GM19328 (cell line): ENCODE measurements at regions not wholly inside any gene's neighbourhood (a gene's known extent, or its start where the extent isn't known, plus 50 kb on each side); places are given as distances from the start of the nearest gene placed in this dataset.
"Not testable (repeated sequence)": the region's sequence is repeated elsewhere in the genome, so short reads cannot be mapped to it uniquely, and the experiment has no call there.

ENCODE experiments used
- ATAC-seq: cut with Tn5 transposase; IDR thresholded peaks from one replicate; pipeline ENCODE4 v1.9.1; 2021; ENCODE audit warnings: mild to moderate bottlenecking, moderate library complexity; ENCODE audit not compliant: unreplicated experiment

- not testable (repeated sequence) for ATAC-seq
Observed at GRCh38 chr16:29578898-29579297, 72.7 kb upstream of the NPIPB12 start.

GRCh38 chr16:29581764-29582163 is 75.6 kb upstream of the NPIPB12 start:
- not testable (repeated sequence) for ATAC-seq

DNA sequence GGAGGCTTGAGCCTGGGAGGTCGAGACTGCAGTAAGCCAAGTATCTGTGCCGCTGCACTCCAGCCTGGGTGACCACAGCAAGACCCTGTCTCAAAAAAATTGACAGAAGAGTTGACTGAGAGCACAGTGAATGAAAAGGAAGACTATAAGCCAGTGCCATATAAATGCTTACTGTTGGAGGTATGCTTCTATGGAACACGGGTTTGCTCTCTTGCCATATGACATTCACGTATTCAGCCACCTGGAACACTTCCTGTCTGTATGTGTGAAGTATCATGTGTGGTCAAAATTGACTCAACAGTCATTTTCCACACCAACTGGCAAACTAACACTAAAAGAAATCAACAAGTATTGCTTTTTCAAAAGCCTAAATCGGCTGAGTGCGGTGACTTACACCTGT is 71.1 kb upstream of the SPN start:
- ATAC-seq, result not testable (repeated sequence)

- ATAC-seq, result peak; percentile 42
Observed at GRCh38 chr16:29594269-29594925, 68.7 kb upstream of the SPN start.

GRCh38 chr16:29594926-29595838 is 67.9 kb upstream of the SPN start:
- peak; percentile 62 for ATAC-seq

DNA sequence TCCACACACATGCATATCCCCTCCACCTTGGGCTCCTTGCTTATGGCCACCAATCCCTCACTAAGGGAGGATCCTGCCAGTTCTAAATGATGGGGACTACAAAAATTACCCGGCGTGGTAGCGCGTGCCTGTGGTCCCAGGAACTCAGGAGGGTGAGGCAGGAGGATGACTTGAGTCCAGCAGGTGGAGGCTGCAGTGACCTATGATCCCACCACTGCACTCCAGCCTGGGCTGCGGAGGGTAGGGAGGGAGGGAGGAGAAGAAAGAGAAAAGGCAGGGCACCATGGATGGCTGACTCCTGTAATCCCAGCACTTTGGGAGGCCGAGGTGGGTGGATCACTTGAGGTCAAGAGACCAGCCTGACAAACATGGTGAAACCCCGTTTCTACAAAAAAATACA is 66.0 kb upstream of the SPN start:
- ATAC-seq, result not testable (repeated sequence)

- ATAC-seq, result peak; percentile 40
Observed at GRCh38 chr16:29600111-29601000, 62.7 kb upstream of the SPN start.

- not testable (repeated sequence) for ATAC-seq
Observed at GRCh38 chr16:29602247-29602625, 60.8 kb upstream of the SPN start.

DNA sequence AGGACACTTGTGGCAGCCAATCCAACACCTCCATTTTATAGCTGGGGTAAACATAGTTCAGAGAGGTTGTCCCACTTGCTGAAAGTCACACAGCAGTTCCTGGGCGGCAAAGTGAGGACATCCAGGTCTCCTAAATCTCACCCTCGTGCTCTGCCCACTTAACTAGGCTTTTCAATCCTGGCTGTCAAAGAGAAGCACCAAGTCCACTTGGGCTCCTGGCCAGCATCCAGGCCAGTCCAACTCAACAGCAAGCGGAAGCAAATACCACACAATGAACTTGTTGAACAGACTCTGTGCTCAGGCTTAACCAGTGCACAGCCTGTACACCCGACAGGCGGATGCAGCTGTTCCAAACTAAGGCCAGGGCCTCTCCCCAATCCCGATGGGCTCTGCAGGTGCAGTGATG is 60.4 kb upstream of the SPN start:
- ATAC-seq, result not testable (repeated sequence)

DNA sequence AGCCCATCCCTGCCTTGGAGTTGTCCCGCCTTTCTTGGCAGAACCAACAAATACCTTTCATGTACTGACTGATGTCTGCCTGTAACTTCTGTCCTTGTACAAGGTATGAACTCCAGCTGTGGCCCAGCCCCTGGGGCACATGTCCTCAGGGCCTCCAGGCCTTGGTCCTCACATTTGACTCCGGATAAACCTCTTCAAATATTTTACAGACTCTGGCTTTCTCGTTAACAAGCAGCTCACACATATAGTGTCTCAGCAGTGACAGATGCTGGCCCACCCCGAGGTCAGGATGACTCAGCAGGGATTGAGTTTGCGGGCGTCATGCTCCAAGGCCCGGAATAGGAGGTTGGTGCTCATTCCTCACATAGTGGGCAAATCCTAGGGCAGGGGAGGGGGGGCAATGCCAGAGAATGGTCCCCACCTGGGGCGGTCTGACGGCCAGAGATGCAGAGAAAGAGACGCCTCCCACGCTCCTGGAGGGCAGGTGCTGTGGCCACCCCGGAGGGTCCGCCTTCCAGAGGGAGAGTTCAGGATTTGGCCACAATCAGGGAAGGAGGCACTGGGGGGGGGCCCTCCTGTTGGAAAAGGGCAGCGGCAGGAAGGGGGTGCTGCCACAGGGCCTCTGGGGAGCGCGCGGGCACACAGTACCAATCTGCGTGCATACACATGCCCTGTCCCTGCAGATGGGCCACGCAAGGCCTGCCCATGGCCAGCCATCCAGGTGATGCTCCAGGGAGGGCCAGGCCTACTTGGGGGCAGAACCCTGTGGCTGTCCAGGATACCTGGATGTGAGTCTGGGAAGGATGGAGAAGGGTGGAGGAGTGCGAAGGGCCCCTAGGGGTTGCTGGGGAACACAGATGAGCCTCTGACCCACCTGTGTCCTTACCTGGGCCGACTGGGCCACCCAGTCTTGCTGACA is 58.2 kb upstream of the SPN start:
- not testable (repeated sequence) for ATAC-seq

DNA sequence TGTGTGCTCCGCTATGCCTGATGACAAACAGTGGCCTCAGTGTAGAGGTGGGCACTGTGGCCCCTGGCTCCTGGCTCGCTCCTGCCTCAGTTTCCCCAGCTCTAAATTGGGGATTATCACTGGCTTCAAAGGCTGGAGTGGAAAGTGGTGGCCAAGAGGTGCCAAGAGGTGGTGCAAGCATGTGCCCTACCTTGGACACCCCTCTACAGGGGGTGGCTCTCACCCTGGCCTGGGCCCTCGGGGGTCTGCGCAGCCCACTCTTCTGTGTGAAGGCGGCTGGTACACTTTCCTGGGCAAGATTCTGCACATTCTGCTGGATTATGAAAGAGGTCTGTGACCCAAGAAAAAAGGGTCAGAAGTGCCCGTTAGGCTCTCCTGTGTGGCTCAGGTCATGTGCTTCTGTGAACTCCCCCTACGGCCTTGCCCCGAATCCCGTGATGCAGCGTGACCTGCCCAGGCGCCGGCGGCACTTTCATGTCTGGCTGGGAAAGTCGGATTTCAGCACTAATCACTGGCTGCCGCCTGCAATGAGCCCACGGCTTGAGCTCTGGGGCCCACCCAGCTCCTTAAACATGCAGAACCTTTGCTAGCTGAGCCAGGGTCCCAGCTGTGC is 57.3 kb upstream of the SPN start:
- ATAC-seq, result not testable (repeated sequence)

- ATAC-seq, result not testable (repeated sequence)
Observed at GRCh38 chr16:29606669-29607427, 56.2 kb upstream of the SPN start.

GRCh38 chr16:29607428-29607823 is 55.6 kb upstream of the SPN start:
- not testable (repeated sequence) for ATAC-seq

GRCh38 chr16:29612381-29613306 is 50.4 kb upstream of the SPN start:
- not testable (repeated sequence) for ATAC-seq
